KMS-11 (cell line): ENCODE measurements at regions not wholly inside any gene's neighbourhood (a gene's known extent, or its start where the extent isn't known, plus 50 kb on each side); places are given as distances from the start of the nearest gene placed in this dataset.

ENCODE experiments used
- H2AFZ ChIP-seq: fragments of 200-600 bp; sonication (generic); 2 replicates; pipeline ENCODE4 v1.6.1; 2016; ENCODE audit warnings: antibody characterized with exemption, mixed run types, low read depth
- H3K27ac ChIP-seq: fragments of 200-600 bp; sonication (generic); 2 replicates; pipeline ENCODE4 v1.6.1; 2016; ENCODE audit warnings: mild to moderate bottlenecking, mixed run types
- H3K27me3 ChIP-seq: fragments of 200-600 bp; sonication (generic); 2 replicates; pipeline ENCODE4 v1.6.1; 2017; ENCODE audit warnings: mild to moderate bottlenecking, low read depth, mixed run types, moderate library complexity; ENCODE audit not compliant: insufficient read depth
- H3K36me3 ChIP-seq: fragments of 200-600 bp; sonication (generic); 2 replicates; pipeline ENCODE4 v1.6.1; 2017; ENCODE audit warnings: mild to moderate bottlenecking, mixed run types; ENCODE audit not compliant: insufficient read depth
- H3K4me1 ChIP-seq: fragments of 200-600 bp; sonication (generic); 2 replicates; pipeline ENCODE4 v1.6.1; 2016; ENCODE audit warnings: mild to moderate bottlenecking, low read depth, mixed run types; ENCODE audit not compliant: poor library complexity, severe bottlenecking
- H3K4me2 ChIP-seq: fragments of 200-600 bp; sonication (generic); 2 replicates; pipeline ENCODE4 v1.7.0; 2016; ENCODE audit warnings: mild to moderate bottlenecking, mixed run types
- H3K4me3 ChIP-seq: fragments of 200-600 bp; sonication (generic); IDR thresholded peaks from 2 replicates; pipeline ENCODE4 v1.6.1; 2017; ENCODE audit warnings: low read depth, low read length, mixed read lengths; ENCODE audit not compliant: insufficient read depth
- H3K79me2 ChIP-seq: fragments of 200-600 bp; sonication (generic); 2 replicates; pipeline ENCODE4 v1.6.1; 2016; ENCODE audit warnings: low read depth, mixed run types; ENCODE audit not compliant: insufficient read depth
- H3K9ac ChIP-seq: fragments of 200-600 bp; sonication (generic); 2 replicates; pipeline ENCODE4 v1.6.1; 2016; ENCODE audit warnings: mild to moderate bottlenecking, mixed run types
- H4K20me1 ChIP-seq: fragments of 200-600 bp; sonication (generic); 2 replicates; pipeline ENCODE4 v1.6.1; 2016; ENCODE audit warnings: mild to moderate bottlenecking, mixed run types; ENCODE audit not compliant: insufficient read depth
- CTCF ChIP-seq: fragments of 200-600 bp; sonication (generic); conservative IDR thresholded peaks from 2 replicates; pipeline ENCODE4 v1.6.1; 2017; ENCODE audit warnings: low read depth, mild to moderate bottlenecking, antibody characterized with exemption, low read length, moderate library complexity, mixed read lengths

GRCh38 chr20:24253321-24253720 lies 216.1 kb upstream of the SYNDIG1 start:
- Histone ChIP-seq H4K20me1 (no peaks in the 10 kb centered on the region), H3K36me3 (no peaks in the 10 kb centered on the region), H3K4me1 (no peaks in the 10 kb centered on the region)

DNA sequence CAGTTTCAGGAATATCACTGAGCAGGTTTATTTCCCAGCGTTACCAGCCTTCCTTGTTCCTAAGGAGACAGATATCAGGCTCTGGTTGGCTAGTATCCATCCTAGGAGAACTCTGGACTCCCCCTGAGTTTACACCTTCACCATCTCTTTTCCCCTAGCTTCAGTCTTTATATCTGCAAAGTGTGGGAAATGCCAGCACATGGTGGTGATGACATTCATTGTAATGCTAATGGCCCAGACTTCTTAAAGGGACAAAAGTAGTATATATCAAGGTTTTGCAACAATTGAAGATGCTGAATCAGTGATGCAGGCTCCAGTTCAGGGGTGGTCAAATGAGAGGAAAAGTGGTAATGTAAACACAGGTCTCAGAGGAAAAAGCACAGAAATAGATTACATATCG lies 224.3 kb upstream of the SYNDIG1 start:
- no peaks in the 10 kb centered on the region for H3K79me2 ChIP-seq
- H2AFZ ChIP-seq = no peak overlapping the region
- no peaks in the 10 kb centered on the region for H3K36me3 ChIP-seq
- H3K27me3 ChIP-seq = no peaks in the 10 kb centered on the region
- no peaks in the 10 kb centered on the region for H3K4me1 ChIP-seq
- H3K27ac ChIP-seq = no peak overlapping the region
- no peaks in the 10 kb centered on the region for H4K20me1 ChIP-seq
- no peak overlapping the region for H3K4me2 ChIP-seq
- TF ChIP-seq CTCF = no peak
- H3K9ac ChIP-seq = no peak overlapping the region
- no peak overlapping the region for H3K4me3 ChIP-seq

More at GRCh38 chr20:24253321-24253720, 216.1 kb upstream of the SYNDIG1 start:
- H3K27ac ChIP-seq = no peak overlapping the region
- H3K4me2 ChIP-seq = no peak overlapping the region
- TF ChIP-seq CTCF = no peak
- H3K9ac ChIP-seq = no peak overlapping the region
- no peak overlapping the region for H2AFZ ChIP-seq
- H3K27me3 ChIP-seq = no peaks in the 10 kb centered on the region
- no peak overlapping the region for H3K4me3 ChIP-seq
- no peaks in the 10 kb centered on the region for H3K79me2 ChIP-seq

DNA sequence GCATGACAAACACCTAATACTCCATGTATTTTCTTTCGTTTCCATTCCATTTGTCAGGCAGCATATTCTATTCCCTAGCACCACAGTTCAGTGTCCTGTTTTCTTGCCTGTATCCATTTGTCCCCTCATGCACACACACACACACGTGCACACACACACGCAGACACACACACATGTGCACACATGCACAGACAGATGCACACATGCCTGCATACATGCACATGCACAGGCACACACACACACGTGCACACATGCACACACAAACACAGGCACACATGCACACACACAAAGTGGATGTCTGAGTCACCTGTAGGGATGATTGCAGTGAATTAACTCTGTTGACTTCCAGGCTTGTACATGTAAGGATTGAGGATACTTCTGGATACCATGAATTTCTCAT lies 226.7 kb upstream of the SYNDIG1 start:
- Histone ChIP-seq H3K9ac (no peak overlapping the region), H3K4me3 (no peak overlapping the region), H2AFZ (no peak overlapping the region), H3K79me2 (no peaks in the 10 kb centered on the region), H3K4me2 (no peak overlapping the region), H3K27ac (no peak overlapping the region), H3K36me3 (no peaks in the 10 kb centered on the region), H3K27me3 (no peaks in the 10 kb centered on the region), H3K4me1 (no peaks in the 10 kb centered on the region), H4K20me1 (no peaks in the 10 kb centered on the region)
- no peak for TF ChIP-seq CTCF

DNA sequence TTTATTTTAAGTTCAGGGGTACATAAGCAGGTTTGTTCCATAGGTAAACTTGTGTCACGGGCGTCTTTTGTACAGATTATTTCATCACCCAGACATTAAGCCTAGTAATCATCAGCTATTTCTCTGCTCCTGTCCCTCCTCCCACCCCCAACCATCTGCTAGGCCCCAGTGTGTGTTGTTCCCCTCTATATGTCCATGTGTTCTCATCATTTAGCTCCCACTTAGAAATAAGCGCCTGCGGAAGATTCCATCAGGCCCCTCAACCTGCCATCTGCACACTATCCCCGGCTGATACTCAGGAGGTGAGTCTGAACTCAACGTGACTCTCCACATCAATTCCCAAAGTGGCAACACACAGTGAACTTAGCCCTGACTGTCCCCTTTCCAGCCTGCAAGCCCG lies 228.0 kb upstream of the SYNDIG1 start:
- Histone ChIP-seq H4K20me1 (no peaks in the 10 kb centered on the region), H3K27me3 (no peaks in the 10 kb centered on the region), H3K4me2 (no peak overlapping the region), H3K79me2 (no peaks in the 10 kb centered on the region), H3K4me1 (no peaks in the 10 kb centered on the region), H2AFZ (no peak overlapping the region), H3K27ac (no peak overlapping the region), H3K9ac (no peak overlapping the region), H3K4me3 (no peak overlapping the region), H3K36me3 (no peaks in the 10 kb centered on the region)
- TF ChIP-seq CTCF = no peak
